SU-DHL-6 (cell line): ENCODE measurements at regions not wholly inside any gene's neighbourhood (a gene's known extent, or its start where the extent isn't known, plus 50 kb on each side); places are given as distances from the start of the nearest gene placed in this dataset.

Experiments
- H2AFZ ChIP-seq: fragments of 200-600 bp; sonication (generic); 2 replicates; pipeline ENCODE4 v1.6.1; 2014; ENCODE audit warnings: low read depth, mild to moderate bottlenecking, moderate library complexity, mixed read lengths, antibody characterized with exemption, low read length; ENCODE audit not compliant: severe bottlenecking
- H3F3A ChIP-seq: fragments of 200-600 bp; shearing (Covaris generic); 2 replicates; pipeline ENCODE4 v1.6.0; 2016; ENCODE audit warnings: antibody characterized with exemption, mild to moderate bottlenecking; ENCODE audit not compliant: insufficient read depth
- H3K27ac ChIP-seq: fragments of 200-600 bp; sonication (generic); 2 replicates; pipeline ENCODE4 v1.5.1; 2016; ENCODE audit warnings: low read depth, mild to moderate bottlenecking, low read length, moderate library complexity, mixed read lengths
- H3K27me3 ChIP-seq: fragments of 200-600 bp; sonication (generic), shearing (Covaris generic); 2 replicates; pipeline ENCODE4 v1.6.0; 2014; ENCODE audit warnings: mild to moderate bottlenecking, low read length
- H3K36me3 ChIP-seq: fragments of 200-600 bp; sonication (generic); 2 replicates; pipeline ENCODE4 v1.6.1; 2014; ENCODE audit warnings: mild to moderate bottlenecking, low read length, mixed read lengths
- H3K4me2 ChIP-seq: fragments of 300-600, 200-600 bp; shearing (Covaris generic), sonication (generic); 2 replicates; pipeline ENCODE4 v1.6.0; 2014; ENCODE audit warnings: low read length, low read depth, mild to moderate bottlenecking; ENCODE audit not compliant: poor library complexity, severe bottlenecking
- H3K4me3 ChIP-seq: fragments of 200-600 bp; sonication (generic); 2 replicates; pipeline ENCODE4 v1.5.1; 2014; ENCODE audit warnings: antibody characterized with exemption, low read length, mild to moderate bottlenecking, mixed read lengths; ENCODE audit not compliant: insufficient read depth, poor library complexity, severe bottlenecking
- H3K79me2 ChIP-seq: fragments of 200-600 bp; sonication (generic); 2 replicates; pipeline ENCODE4 v1.6.1; 2014; ENCODE audit warnings: mild to moderate bottlenecking, low read length, moderate library complexity; ENCODE audit not compliant: insufficient read depth
- H3K9ac ChIP-seq: fragments of 200-600 bp; sonication (generic); 2 replicates; pipeline ENCODE4 v1.7.0; 2014; ENCODE audit warnings: mild to moderate bottlenecking, low read length
- H3K9me2 ChIP-seq: fragments of 200-600 bp; sonication (generic); replicated peaks from 2 replicates; pipeline ENCODE4 v1.6.1; 2014; ENCODE audit warnings: low read length; ENCODE audit not compliant: insufficient read depth
- H3K9me3 ChIP-seq: fragments of 200-600 bp; sonication (generic); 2 replicates; pipeline ENCODE4 v1.6.1; 2014; ENCODE audit warnings: low read length, mixed read lengths; ENCODE audit not compliant: insufficient read depth
- H4K20me1 ChIP-seq: fragments of 200-600 bp; sonication (generic); 2 replicates; pipeline ENCODE4 v1.6.1; 2014; ENCODE audit warnings: low read depth, mild to moderate bottlenecking, antibody characterized with exemption, low read length, moderate library complexity, mixed read lengths
- CTCF ChIP-seq: fragments of 200-600 bp; sonication (generic); IDR thresholded peaks from one replicate; pipeline ENCODE4 v1.5.1; 2017; ENCODE audit warnings: antibody characterized with exemption, mild to moderate bottlenecking, low read length, moderate library complexity; ENCODE audit not compliant: insufficient read depth, poor library complexity, severe bottlenecking
- EZH2phosphoT487 ChIP-seq: fragments of 200-600 bp; sonication (generic), shearing (Covaris generic); conservative IDR thresholded peaks from 2 replicates; pipeline ENCODE4 v1.6.1; 2018; ENCODE audit warnings: mild to moderate bottlenecking, antibody characterized with exemption, low read length, moderate library complexity, mixed read lengths

- no peaks in the 10 kb centered on the region for H3K9me2 ChIP-seq
Observed at GRCh38 chr6:37093728-37094069, 76.3 kb upstream of the PIM1 start.

DNA sequence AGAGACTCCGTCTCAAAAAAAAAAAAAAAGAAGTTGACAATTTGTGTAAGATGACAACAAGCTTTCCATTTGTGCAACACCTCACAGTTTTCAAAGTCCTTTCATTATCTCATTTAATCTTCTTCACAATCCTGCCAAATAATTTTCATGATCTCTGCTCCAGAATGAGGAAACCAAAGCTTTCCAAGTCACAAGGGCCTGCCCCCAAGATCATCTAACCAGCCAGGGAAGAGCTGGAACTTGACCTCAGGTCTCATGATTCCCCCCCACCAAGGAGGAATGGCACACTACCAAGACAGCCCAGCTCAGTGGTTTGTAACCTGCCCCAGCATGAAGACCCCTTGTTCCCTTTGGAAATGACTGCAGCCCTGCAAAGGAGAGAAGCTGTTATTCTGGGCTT is 74.0 kb upstream of the PIM1 start:
- Histone ChIP-seq H3K9me2 (no peaks in the 10 kb centered on the region), H3F3A (peaks cover 31% of the 10 kb centered on the region), H3K79me2 (no peaks in the 10 kb centered on the region), H3K9ac (no peak overlapping the region), H3K9me3 (no peaks in the 10 kb centered on the region), H3K27me3 (no peaks in the 10 kb centered on the region), H3K4me3 (no peak overlapping the region), H3K27ac (no peak overlapping the region), H3K4me2 (no peak overlapping the region), H2AFZ (no peak overlapping the region), H3K36me3 (no peaks in the 10 kb centered on the region), H4K20me1 (no peaks in the 10 kb centered on the region)
- no peak for TF ChIP-seq EZH2phosphoT487
- TF ChIP-seq CTCF = no peak

More at GRCh38 chr6:37093728-37094069, 76.3 kb upstream of the PIM1 start:
- no peak overlapping the region for H3K4me2 ChIP-seq
- H3K79me2 ChIP-seq = no peaks in the 10 kb centered on the region
- no peaks in the 10 kb centered on the region for H3K36me3 ChIP-seq
- no peaks in the 10 kb centered on the region for H4K20me1 ChIP-seq
- H3K9me3 ChIP-seq = no peaks in the 10 kb centered on the region
- H3K4me3 ChIP-seq = no peak overlapping the region
- H3K27ac ChIP-seq = no peak overlapping the region
- no peak overlapping the region for H3K9ac ChIP-seq
- TF ChIP-seq CTCF (no peak), EZH2phosphoT487 (no peak)
- no peaks in the 10 kb centered on the region for H3K27me3 ChIP-seq
- H3F3A ChIP-seq = peaks cover 11% of the 10 kb centered on the region
- H2AFZ ChIP-seq = no peak overlapping the region

GRCh38 chr6:37097335-37097734 is 72.6 kb upstream of the PIM1 start:
- no peaks in the 10 kb centered on the region for H3K9me2 ChIP-seq
- no peaks in the 10 kb centered on the region for H3K9me3 ChIP-seq
- no peak overlapping the region for H3K4me2 ChIP-seq
- no peak overlapping the region for H3K4me3 ChIP-seq
- H3K79me2 ChIP-seq = no peaks in the 10 kb centered on the region
- H2AFZ ChIP-seq = no peak overlapping the region
- H3K9ac ChIP-seq = no peak overlapping the region
- peaks cover 45% of the 10 kb centered on the region for H3F3A ChIP-seq
- H4K20me1 ChIP-seq = no peaks in the 10 kb centered on the region
- H3K27me3 ChIP-seq = no peaks in the 10 kb centered on the region
- H3K36me3 ChIP-seq = no peaks in the 10 kb centered on the region
- TF ChIP-seq EZH2phosphoT487 (no peak), CTCF (no peak)
- H3K27ac ChIP-seq = no peak overlapping the region

GRCh38 chr6:37099442-37099841 is 70.5 kb upstream of the PIM1 start:
- Histone ChIP-seq H3K36me3 (no peaks in the 10 kb centered on the region), H3F3A (peaks cover 61% of the 10 kb centered on the region), H3K9me3 (no peaks in the 10 kb centered on the region), H3K9ac (no peak overlapping the region), H4K20me1 (no peaks in the 10 kb centered on the region), H3K9me2 (no peaks in the 10 kb centered on the region), H3K4me3 (no peak overlapping the region), H3K27ac (peak overlapping the region; percentile 44), H2AFZ (no peak overlapping the region), H3K4me2 (no peak overlapping the region), H3K27me3 (no peaks in the 10 kb centered on the region), H3K79me2 (no peaks in the 10 kb centered on the region)
- TF ChIP-seq CTCF (no peak), EZH2phosphoT487 (no peak)
